Upper lobe of right lung (tissue), 1 donor: ENCODE measurements at regions not wholly inside any gene's neighbourhood (a gene's known extent, or its start where the extent isn't known, plus 50 kb on each side); places are given as distances from the start of the nearest gene placed in this dataset.

Source experiments
- ATAC-seq: fragments of 200-7000 bp; cut with Tn5 transposase; one replicate; pipeline ENCODE4 v1.9.1; 2020; ENCODE audit warnings: mild to moderate bottlenecking, moderate library complexity
- DNase-seq: peaks from one replicate; pipeline ENCODE4 v3.0.0-alpha.2; 2020
- H3K27ac ChIP-seq: fragments of 200-600 bp; one replicate; pipeline ENCODE4 v1.8.0; 2022
- H3K27me3 ChIP-seq: fragments of 200-600 bp; one replicate; pipeline ENCODE4 v1.8.0; 2022; ENCODE audit warnings: mild to moderate bottlenecking
- H3K36me3 ChIP-seq: fragments of 200-600 bp; one replicate; pipeline ENCODE4 v1.8.0; 2022
- H3K4me1 ChIP-seq: fragments of 200-600 bp; one replicate; pipeline ENCODE4 v1.8.0; 2022
- H3K4me3 ChIP-seq: fragments of 200-600 bp; one replicate; pipeline ENCODE4 v1.8.0; 2022; ENCODE audit warnings: mild to moderate bottlenecking
- H3K9me3 ChIP-seq: fragments of 200-600 bp; one replicate; pipeline ENCODE4 v1.8.0; 2022
- intact Hi-C: fragments of 100-400 bp; cut with DNase I; formaldehyde crosslinking; loops from one replicate; pipeline ENCODE4 v1.11.0; 2022
- TF ChIP-seq, protein P1 (sequence below): fragments of 200-600 bp; IDR thresholded peaks from one replicate; pipeline ENCODE4 v1.8.0; 2022; ENCODE audit warnings: antibody characterized with exemption
- donor health status: DM: no; HTN: yes; CAD: no; lungs with severe emphysema.

DNA sequence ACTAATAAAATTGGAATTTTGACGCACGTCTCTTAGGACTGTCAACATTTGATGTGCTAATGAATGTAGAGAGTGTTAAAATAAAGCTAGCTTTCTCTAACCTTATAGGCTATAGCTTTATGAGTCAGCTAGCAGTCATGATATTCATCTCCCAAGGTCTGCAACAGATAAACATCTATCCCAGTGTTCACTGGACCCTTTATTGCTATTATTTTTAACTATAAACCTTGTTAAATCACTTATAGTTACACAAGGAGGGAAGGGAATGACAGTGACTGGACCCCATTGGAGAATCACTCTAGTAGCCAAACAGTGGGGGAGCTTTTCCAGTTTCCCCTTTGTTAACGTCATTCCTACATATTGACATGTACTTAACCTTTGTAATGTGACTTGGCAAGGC, 67.9 kb upstream of the SHISA3 start:
- H3K9me3 ChIP-seq: no peaks in the 10 kb centered on the region
- DNase-seq (no peak), ATAC-seq (no peak)
- H3K4me1 ChIP-seq: no peaks in the 10 kb centered on the region
- H3K4me3 ChIP-seq: no peak overlapping the region
- TF ChIP-seq, protein P1, sequence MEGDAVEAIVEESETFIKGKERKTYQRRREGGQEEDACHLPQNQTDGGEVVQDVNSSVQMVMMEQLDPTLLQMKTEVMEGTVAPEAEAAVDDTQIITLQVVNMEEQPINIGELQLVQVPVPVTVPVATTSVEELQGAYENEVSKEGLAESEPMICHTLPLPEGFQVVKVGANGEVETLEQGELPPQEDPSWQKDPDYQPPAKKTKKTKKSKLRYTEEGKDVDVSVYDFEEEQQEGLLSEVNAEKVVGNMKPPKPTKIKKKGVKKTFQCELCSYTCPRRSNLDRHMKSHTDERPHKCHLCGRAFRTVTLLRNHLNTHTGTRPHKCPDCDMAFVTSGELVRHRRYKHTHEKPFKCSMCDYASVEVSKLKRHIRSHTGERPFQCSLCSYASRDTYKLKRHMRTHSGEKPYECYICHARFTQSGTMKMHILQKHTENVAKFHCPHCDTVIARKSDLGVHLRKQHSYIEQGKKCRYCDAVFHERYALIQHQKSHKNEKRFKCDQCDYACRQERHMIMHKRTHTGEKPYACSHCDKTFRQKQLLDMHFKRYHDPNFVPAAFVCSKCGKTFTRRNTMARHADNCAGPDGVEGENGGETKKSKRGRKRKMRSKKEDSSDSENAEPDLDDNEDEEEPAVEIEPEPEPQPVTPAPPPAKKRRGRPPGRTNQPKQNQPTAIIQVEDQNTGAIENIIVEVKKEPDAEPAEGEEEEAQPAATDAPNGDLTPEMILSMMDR: no peak
- intact Hi-C loops: no loop called here
- no peak overlapping the region for H3K27ac ChIP-seq
- no peaks in the 10 kb centered on the region for H3K36me3 ChIP-seq
- H3K27me3 ChIP-seq: no peaks in the 10 kb centered on the region

GRCh38 chr4:42330002-42330592, 67.2 kb upstream of the SHISA3 start:
- Histone ChIP-seq H3K27me3 (no peaks in the 10 kb centered on the region), H3K4me1 (no peaks in the 10 kb centered on the region), H3K27ac (no peak overlapping the region), H3K4me3 (no peak overlapping the region), H3K36me3 (no peaks in the 10 kb centered on the region), H3K9me3 (no peaks in the 10 kb centered on the region)
- no peak for ATAC-seq
- TF ChIP-seq, protein P1: no peak
- no peak for DNase-seq
- intact Hi-C loops: no loop called here

DNA sequence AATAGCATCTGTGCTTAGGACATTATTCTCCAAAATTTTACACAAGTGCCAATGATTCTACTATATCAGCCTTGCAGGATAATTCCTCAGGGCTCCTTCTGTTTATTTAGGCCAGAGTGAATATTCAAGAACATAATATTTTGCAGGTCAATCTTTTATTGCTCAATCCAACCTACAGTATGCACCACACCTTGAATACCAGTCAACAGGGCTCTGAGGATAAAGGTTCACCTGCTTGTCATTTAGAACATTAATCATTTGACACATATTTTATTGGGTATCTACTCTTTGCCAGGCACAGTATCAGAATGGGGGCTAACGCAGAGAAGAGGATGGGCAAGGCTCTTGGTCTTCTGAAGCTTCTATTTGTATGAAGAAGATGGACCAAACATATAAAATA, 66.2 kb upstream of the SHISA3 start:
- H3K27me3 ChIP-seq: no peaks in the 10 kb centered on the region
- no peak overlapping the region for H3K4me3 ChIP-seq
- H3K27ac ChIP-seq: no peak overlapping the region
- intact Hi-C loops: no loop called here
- no peak for DNase-seq
- no peaks in the 10 kb centered on the region for H3K36me3 ChIP-seq
- ATAC-seq: no peak
- H3K9me3 ChIP-seq: no peaks in the 10 kb centered on the region
- TF ChIP-seq, protein P1: no peak
- H3K4me1 ChIP-seq: no peaks in the 10 kb centered on the region

DNA sequence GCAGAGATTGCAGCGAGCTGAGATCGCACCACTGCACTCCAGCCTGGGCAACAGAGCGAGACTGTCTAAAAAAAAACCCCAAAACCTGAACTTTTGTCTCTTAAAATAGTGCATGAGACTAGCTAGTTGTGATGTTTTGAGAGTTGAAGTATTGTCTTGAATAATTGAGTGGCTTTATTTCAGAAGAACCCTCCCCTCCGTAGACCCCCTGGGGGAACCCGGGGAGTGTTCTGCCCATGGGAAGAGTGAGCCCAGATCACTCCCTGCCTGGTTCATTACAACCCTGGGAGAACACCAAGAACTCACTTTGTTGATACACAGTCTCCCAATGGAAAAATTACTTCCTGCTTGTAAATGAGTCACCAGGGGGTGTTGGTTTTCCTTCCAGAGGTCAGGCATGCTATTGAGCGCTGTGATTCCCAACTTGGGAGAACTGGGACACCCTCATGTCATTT, 65.3 kb upstream of the SHISA3 start:
- Histone ChIP-seq H3K4me1 (no peaks in the 10 kb centered on the region), H3K4me3 (no peak overlapping the region), H3K36me3 (no peaks in the 10 kb centered on the region), H3K27me3 (no peaks in the 10 kb centered on the region), H3K9me3 (no peaks in the 10 kb centered on the region), H3K27ac (no peak overlapping the region)
- ATAC-seq (no peak), DNase-seq (no peak)
- TF ChIP-seq, protein P1: no peak
- intact Hi-C loops: no loop called here

DNA sequence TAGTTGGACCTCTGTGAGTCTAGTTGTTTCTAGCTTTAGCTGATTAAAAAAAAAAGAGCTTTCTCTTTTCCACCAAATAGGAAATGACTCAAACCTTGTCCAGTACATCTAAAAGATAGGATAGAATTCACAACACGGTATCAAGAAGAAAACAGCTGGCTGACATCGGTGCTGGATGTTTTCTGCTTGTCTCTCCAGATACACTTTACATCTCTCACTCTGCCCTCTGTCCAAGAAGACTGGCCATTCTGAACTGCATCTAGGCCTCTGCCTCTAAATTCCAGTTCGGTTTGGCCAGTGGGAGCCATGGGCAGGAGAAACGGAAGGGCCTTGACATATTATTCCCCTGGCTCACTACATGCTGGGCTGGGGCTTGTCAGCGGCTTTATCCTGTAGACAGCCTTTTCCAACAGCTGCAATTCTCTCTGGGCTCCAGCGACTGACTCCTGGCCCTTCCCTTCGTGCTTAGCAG, 57.3 kb upstream of the SHISA3 start:
- Histone ChIP-seq H3K27ac (peak overlapping the region; percentile 68), H3K4me3 (no peak overlapping the region), H3K27me3 (no peaks in the 10 kb centered on the region), H3K36me3 (no peaks in the 10 kb centered on the region), H3K9me3 (no peaks in the 10 kb centered on the region), H3K4me1 (peaks cover 15% of the 10 kb centered on the region)
- no peak for DNase-seq
- peak; percentile 67 for ATAC-seq
- TF ChIP-seq, protein P1: no peak
- intact Hi-C loops: no loop called here
